ENCODE measurements at regions not wholly inside any gene's neighbourhood (a gene's known extent, or its start where the extent isn't known, plus 50 kb on each side); places are given as distances from the start of the nearest gene placed in this dataset.

- no peak for DNase-seq (ENCODE audit: low read depth)
These were observed 2180.6 kb upstream of the CELF4 start for GRCh38 chr18:39746201-39746600.

- no peak for DNase-seq (ENCODE audit: low read depth)
These were observed 2177.9 kb upstream of the CELF4 start for GRCh38 chr18:39743463-39743862.

- no peak for DNase-seq (ENCODE audit: low read depth)
These were observed 2176.3 kb upstream of the CELF4 start for GRCh38 chr18:39741755-39742466.

GRCh38 chr18:39737869-39738268 lies 2172.3 kb upstream of the CELF4 start:
- DNase-seq (ENCODE audit: low read depth): no peak

GRCh38 chr18:39732918-39733317 lies 2167.3 kb upstream of the CELF4 start:
- no peak for DNase-seq (ENCODE audit: low read depth)

- no peak for DNase-seq (ENCODE audit: low read depth)
These were observed 2165.0 kb upstream of the CELF4 start for GRCh38 chr18:39730606-39731005.

GRCh38 chr18:39724652-39725051 lies 2159.1 kb upstream of the CELF4 start:
- no peak for DNase-seq (ENCODE audit: low read depth)

GRCh38 chr18:39721712-39722111 lies 2156.1 kb upstream of the CELF4 start:
- DNase-seq (ENCODE audit: low read depth): no peak

GRCh38 chr18:39713961-39714360 lies 2148.4 kb upstream of the CELF4 start:
- DNase-seq (ENCODE audit: low read depth): no peak

GRCh38 chr18:39711701-39712100 lies 2146.1 kb upstream of the CELF4 start:
- DNase-seq (ENCODE audit: low read depth): no peak

GRCh38 chr18:39705362-39705761 lies 2139.8 kb upstream of the CELF4 start:
- no peak for DNase-seq (ENCODE audit: low read depth)

- no peak for DNase-seq (ENCODE audit: low read depth)
These were observed 2137.3 kb upstream of the CELF4 start for GRCh38 chr18:39702888-39703287.

GRCh38 chr18:39701839-39702238 lies 2136.2 kb upstream of the CELF4 start:
- no peak for DNase-seq (ENCODE audit: low read depth)

GRCh38 chr18:39701055-39701783 lies 2135.6 kb upstream of the CELF4 start:
- no peak for DNase-seq (ENCODE audit: low read depth)

- DNase-seq (ENCODE audit: low read depth): no peak
These were observed 2133.9 kb upstream of the CELF4 start for GRCh38 chr18:39699340-39699964.

GRCh38 chr18:39698436-39698835 lies 2132.8 kb upstream of the CELF4 start:
- no peak for DNase-seq (ENCODE audit: low read depth)

- DNase-seq (ENCODE audit: low read depth): no peak
These were observed 2127.8 kb upstream of the CELF4 start for GRCh38 chr18:39693359-39693758.

GRCh38 chr18:39692367-39693015 lies 2126.9 kb upstream of the CELF4 start:
- DNase-seq (ENCODE audit: low read depth): no peak

GRCh38 chr18:39685303-39685902 lies 2119.8 kb upstream of the CELF4 start:
- DNase-seq (ENCODE audit: low read depth): no peak

GRCh38 chr18:39681061-39681460 lies 2115.5 kb upstream of the CELF4 start:
- no peak for DNase-seq (ENCODE audit: low read depth)

- DNase-seq (ENCODE audit: low read depth): no peak
These were observed 2110.3 kb upstream of the CELF4 start for GRCh38 chr18:39675906-39676305.

GRCh38 chr18:39675368-39675767 lies 2109.8 kb upstream of the CELF4 start:
- DNase-seq (ENCODE audit: low read depth): no peak

All from activated T-helper 9 cell treated with anti-CD3 and anti-CD28 coated beads, Interleukin-2, amount 50 U/mL, for 16 hours (primary cell).